SK-N-SH treated with all-trans-retinoic acid at 6 μM for 48 hours (cell line): ENCODE measurements at regions not wholly inside any gene's neighbourhood (a gene's known extent, or its start where the extent isn't known, plus 50 kb on each side); places are given as distances from the start of the nearest gene placed in this dataset.

Source experiments
- ATAC-seq: fragments of 200-7000 bp; cut with Tn5 transposase; 3 replicates; pipeline ENCODE4 v1.9.1; 2020; ENCODE audit warnings: mild to moderate bottlenecking, moderate library complexity
- ARNTL ChIP-seq: fragments of 450-650 bp; formaldehyde crosslinking; IDR thresholded peaks from 2 replicates; pipeline ENCODE4 v1.5.0; 2020; ENCODE audit warnings: low read depth, mild to moderate bottlenecking, moderate library complexity, borderline replicate concordance
- BACH2 ChIP-seq: fragments of 250-450 bp; sonication (Bioruptor Pico); IDR thresholded peaks from 2 replicates; pipeline ENCODE4 v1.9.0; 2021; ENCODE audit warnings: mild to moderate bottlenecking, borderline replicate concordance
- ESRRG ChIP-seq: fragments of 250-450 bp; sonication (Bioruptor Pico); IDR thresholded peaks from 2 replicates; pipeline ENCODE4 v1.6.1; 2021; ENCODE audit warnings: mild to moderate bottlenecking
- GLIS3 ChIP-seq: fragments of 250-450 bp; sonication (Bioruptor Pico); IDR thresholded peaks from 2 replicates; pipeline ENCODE4 v1.5.0; 2020; ENCODE audit warnings: mild to moderate bottlenecking, moderate library complexity
- ISL1 ChIP-seq: fragments of 250-450 bp; sonication (Bioruptor Pico); IDR thresholded peaks from 2 replicates; pipeline ENCODE4 v2.1.2; 2022; ENCODE audit warnings: mild to moderate bottlenecking, moderate library complexity
- OSR1 ChIP-seq: fragments of 250-450 bp; sonication (Bioruptor Pico); IDR thresholded peaks from 2 replicates; pipeline ENCODE4 v1.8.0; 2022; ENCODE audit warnings: moderate library complexity, mild to moderate bottlenecking, inconsistent platforms
- PPARA ChIP-seq: fragments of 250-450 bp; sonication (Bioruptor Pico); IDR thresholded peaks from 2 replicates; pipeline ENCODE4 v1.5.0; 2020; ENCODE audit warnings: mild to moderate bottlenecking, borderline replicate concordance
- RARB ChIP-seq: fragments of 250-450 bp; sonication (Bioruptor Pico); IDR thresholded peaks from 2 replicates; pipeline ENCODE4 v1.8.0; 2021; ENCODE audit warnings: mild to moderate bottlenecking, moderate library complexity
- SNAI2 ChIP-seq: fragments of 250-450 bp; sonication (Bioruptor Pico); IDR thresholded peaks from 2 replicates; pipeline ENCODE4 v1.5.0; 2020; ENCODE audit warnings: mild to moderate bottlenecking, moderate library complexity
- TOX ChIP-seq: fragments of 250-450 bp; sonication (Bioruptor Pico); IDR thresholded peaks from 2 replicates; pipeline ENCODE4 v1.8.0; 2021; ENCODE audit warnings: mild to moderate bottlenecking, moderate library complexity, borderline replicate concordance
- ZFP3 ChIP-seq: fragments of 250-450 bp; sonication (Bioruptor Pico); IDR thresholded peaks from 2 replicates; pipeline ENCODE4 v1.5.0; 2020; ENCODE audit warnings: mild to moderate bottlenecking, moderate library complexity
- ZFP30 ChIP-seq: fragments of 450-650 bp; formaldehyde crosslinking; IDR thresholded peaks from 2 replicates; pipeline ENCODE4 v1.5.0; 2022; ENCODE audit warnings: mild to moderate bottlenecking, moderate library complexity
- ZNF565 ChIP-seq: fragments of 450-650 bp; formaldehyde crosslinking; conservative IDR thresholded peaks from 2 replicates; pipeline ENCODE4 v1.5.0; 2020; ENCODE audit warnings: low read depth, mild to moderate bottlenecking, moderate library complexity
- ZNF8 ChIP-seq: fragments of 450-650 bp; formaldehyde crosslinking; IDR thresholded peaks from 2 replicates; pipeline ENCODE4 v1.5.0; 2020; ENCODE audit warnings: mild to moderate bottlenecking, moderate library complexity
- TF ChIP-seq, protein P1 (sequence below): fragments of 250-450 bp; sonication (Bioruptor Pico); IDR thresholded peaks from 2 replicates; pipeline ENCODE4 v1.5.1; 2020; ENCODE audit warnings: low read depth, mild to moderate bottlenecking, moderate library complexity
- TF ChIP-seq, protein P2 (sequence below): fragments of 250-450 bp; sonication (Bioruptor Pico); IDR thresholded peaks from 2 replicates; pipeline ENCODE4 v1.5.1; 2021; ENCODE audit warnings: mild to moderate bottlenecking, moderate library complexity
- TF ChIP-seq, protein P3 (sequence below): fragments of 250-450 bp; sonication (Bioruptor Pico); IDR thresholded peaks from 2 replicates; pipeline ENCODE4 v1.8.0; 2021; ENCODE audit warnings: low read depth, mild to moderate bottlenecking, moderate library complexity, borderline replicate concordance
- TF ChIP-seq, protein P4 (sequence below): fragments of 250-450 bp; sonication (Bioruptor Pico); IDR thresholded peaks from 2 replicates; pipeline ENCODE4 v1.8.0; 2020; ENCODE audit warnings: mild to moderate bottlenecking, moderate library complexity, borderline replicate concordance

DNA sequence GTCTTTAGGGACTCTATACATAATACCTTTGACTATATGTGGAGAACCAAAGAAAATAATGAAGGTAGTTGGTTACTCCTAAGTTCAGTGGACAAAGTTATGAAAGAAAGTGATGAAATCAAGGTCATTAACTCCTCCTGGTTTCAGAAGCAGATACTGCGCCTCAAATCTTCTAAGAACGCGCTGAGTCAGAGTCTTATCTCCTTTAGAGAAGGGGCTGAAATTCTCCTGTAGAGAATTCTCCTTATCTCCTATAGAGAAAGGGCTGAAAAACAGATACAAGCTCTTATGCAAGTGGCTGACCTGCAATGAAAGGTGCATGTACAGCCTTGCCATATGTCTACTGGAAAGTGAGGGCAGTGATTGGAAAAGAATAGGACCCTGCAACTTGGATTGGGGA lies 824.2 kb downstream of the NSUN3 start:
- ATAC-seq = no peak
- TF ChIP-seq SNAI2 (CRISPR knock-in tag) = no peak
- no peak for TF ChIP-seq PPARA (CRISPR knock-in tag)
- TF ChIP-seq, protein P1, sequence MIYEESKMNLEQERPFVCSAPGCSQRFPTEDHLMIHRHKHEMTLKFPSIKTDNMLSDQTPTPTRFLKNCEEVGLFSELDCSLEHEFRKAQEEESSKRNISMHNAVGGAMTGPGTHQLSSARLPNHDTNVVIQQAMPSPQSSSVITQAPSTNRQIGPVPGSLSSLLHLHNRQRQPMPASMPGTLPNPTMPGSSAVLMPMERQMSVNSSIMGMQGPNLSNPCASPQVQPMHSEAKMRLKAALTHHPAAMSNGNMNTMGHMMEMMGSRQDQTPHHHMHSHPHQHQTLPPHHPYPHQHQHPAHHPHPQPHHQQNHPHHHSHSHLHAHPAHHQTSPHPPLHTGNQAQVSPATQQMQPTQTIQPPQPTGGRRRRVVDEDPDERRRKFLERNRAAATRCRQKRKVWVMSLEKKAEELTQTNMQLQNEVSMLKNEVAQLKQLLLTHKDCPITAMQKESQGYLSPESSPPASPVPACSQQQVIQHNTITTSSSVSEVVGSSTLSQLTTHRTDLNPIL = no peak
- no peak for TF ChIP-seq TOX (CRISPR knock-in tag)
- TF ChIP-seq BACH2 (CRISPR knock-in tag) = no peak
- TF ChIP-seq ZNF8 (CRISPR knock-in tag) = no peak
- TF ChIP-seq RARB = no peak
- TF ChIP-seq ZFP3 (CRISPR knock-in tag) = no peak

DNA sequence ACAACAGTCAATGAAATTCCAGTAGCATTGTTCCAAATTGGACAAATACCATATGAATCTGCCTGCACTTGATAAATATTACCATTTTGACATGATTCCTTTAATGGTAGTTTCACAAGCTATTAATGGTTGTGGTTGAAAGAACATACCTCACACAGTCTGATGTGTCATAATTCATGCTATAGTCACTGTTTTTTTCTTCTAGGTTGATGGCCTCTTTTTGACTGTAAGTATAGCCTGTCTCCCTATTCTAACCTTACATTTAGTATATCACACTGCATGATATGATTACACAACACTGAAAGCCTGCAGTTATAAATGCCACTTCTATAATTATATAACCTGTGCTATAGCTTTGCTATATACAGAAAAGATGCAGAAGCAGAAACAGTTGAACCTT lies 834.1 kb downstream of the NSUN3 start:
- TF ChIP-seq OSR1 = no peak
- TF ChIP-seq, protein P2, sequence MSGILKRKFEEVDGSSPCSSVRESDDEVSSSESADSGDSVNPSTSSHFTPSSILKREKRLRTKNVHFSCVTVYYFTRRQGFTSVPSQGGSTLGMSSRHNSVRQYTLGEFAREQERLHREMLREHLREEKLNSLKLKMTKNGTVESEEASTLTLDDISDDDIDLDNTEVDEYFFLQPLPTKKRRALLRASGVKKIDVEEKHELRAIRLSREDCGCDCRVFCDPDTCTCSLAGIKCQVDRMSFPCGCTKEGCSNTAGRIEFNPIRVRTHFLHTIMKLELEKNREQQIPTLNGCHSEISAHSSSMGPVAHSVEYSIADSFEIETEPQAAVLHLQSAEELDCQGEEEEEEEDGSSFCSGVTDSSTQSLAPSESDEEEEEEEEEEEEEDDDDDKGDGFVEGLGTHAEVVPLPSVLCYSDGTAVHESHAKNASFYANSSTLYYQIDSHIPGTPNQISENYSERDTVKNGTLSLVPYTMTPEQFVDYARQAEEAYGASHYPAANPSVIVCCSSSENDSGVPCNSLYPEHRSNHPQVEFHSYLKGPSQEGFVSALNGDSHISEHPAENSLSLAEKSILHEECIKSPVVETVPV (CRISPR knock-in tag) = no peak
- no peak for TF ChIP-seq ARNTL (CRISPR knock-in tag)
- no peak for ATAC-seq

DNA sequence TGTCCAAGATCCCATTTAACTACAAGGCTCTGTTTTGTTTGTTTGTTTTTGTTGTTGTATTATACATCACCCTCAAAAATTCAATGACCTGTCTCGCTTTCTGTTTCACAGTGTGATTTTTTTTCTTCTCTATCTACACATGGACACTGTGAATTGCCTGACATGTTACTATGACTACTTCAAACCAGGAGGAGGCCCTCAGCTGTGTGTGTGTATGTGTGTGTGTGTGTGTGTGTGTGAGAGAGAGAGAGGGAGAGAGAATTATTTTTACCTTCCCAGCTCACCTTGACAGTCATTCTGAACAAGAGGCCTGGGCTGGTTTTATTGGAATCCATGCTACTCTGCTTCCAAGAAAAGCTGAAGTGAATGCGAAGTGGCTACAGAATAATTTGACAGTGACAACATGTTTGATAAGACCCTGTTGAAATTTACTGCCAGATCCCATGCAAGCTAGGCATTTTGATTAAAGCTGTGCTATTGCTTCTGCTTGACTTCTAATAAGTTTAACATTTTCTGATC lies 841.4 kb downstream of the NSUN3 start:
- TF ChIP-seq, protein P3, sequence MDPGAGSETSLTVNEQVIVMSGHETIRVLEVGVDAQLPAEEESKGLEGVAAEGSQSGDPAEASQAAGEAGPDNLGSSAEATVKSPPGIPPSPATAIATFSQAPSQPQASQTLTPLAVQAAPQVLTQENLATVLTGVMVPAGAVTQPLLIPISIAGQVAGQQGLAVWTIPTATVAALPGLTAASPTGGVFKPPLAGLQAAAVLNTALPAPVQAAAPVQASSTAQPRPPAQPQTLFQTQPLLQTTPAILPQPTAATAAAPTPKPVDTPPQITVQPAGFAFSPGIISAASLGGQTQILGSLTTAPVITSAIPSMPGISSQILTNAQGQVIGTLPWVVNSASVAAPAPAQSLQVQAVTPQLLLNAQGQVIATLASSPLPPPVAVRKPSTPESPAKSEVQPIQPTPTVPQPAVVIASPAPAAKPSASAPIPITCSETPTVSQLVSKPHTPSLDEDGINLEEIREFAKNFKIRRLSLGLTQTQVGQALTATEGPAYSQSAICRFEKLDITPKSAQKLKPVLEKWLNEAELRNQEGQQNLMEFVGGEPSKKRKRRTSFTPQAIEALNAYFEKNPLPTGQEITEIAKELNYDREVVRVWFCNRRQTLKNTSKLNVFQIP (CRISPR knock-in tag) = no peak
- TF ChIP-seq OSR1 = no peak
- TF ChIP-seq RARB = no peak
- TF ChIP-seq BACH2 (CRISPR knock-in tag) = no peak
- ATAC-seq = no peak

DNA sequence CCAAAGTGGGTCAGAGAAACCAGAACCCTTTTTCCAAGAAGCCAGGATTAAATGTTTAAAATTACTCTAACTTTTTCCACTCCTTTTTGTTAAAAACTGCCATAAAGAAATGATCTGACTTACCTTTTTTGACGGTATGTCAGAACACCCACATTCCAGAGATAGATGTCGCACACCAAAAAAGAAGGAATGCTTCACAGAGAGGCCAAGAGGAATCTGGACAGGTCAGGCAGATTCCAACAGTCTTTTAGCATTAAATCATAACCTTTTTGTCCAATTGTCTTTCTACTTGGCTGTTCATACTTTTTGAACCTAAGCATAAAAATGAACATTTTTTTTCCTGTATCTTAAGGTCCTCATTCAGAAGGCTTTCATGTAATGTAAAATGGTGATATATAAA lies 846.9 kb downstream of the NSUN3 start:
- TF ChIP-seq, protein P3 (CRISPR knock-in tag) = no peak
- 0 out of 2 replicates have a peak, but pooled peaks have one; percentile 9 for TF ChIP-seq ISL1 (CRISPR knock-in tag)
- ATAC-seq = no peak

DNA sequence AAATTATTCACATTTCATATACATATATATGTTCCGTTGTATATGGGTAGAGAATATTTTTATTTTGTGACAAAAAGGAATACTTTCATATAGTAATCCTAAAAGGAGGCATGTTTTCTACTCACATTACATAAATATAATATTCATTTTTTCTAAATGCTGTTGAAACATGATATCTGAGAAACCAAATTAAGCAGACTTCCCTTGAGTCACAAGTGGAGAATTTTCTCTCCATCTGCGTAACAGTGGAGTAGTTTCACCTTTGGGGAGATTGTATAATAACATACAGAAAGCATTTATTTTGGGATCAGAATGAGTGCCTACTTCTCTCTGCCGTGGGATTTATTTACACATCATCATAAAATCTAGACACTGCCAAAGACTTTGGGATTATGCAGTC lies 849.8 kb downstream of the NSUN3 start:
- ATAC-seq = no peak
- TF ChIP-seq ZNF565 (CRISPR knock-in tag) (no peak), ARNTL (CRISPR knock-in tag) (no peak), GLIS3 (CRISPR knock-in tag) (no peak), ESRRG (CRISPR knock-in tag) (no peak), ZNF8 (CRISPR knock-in tag) (no peak), ZFP3 (CRISPR knock-in tag) (no peak)
- TF ChIP-seq, protein P4, sequence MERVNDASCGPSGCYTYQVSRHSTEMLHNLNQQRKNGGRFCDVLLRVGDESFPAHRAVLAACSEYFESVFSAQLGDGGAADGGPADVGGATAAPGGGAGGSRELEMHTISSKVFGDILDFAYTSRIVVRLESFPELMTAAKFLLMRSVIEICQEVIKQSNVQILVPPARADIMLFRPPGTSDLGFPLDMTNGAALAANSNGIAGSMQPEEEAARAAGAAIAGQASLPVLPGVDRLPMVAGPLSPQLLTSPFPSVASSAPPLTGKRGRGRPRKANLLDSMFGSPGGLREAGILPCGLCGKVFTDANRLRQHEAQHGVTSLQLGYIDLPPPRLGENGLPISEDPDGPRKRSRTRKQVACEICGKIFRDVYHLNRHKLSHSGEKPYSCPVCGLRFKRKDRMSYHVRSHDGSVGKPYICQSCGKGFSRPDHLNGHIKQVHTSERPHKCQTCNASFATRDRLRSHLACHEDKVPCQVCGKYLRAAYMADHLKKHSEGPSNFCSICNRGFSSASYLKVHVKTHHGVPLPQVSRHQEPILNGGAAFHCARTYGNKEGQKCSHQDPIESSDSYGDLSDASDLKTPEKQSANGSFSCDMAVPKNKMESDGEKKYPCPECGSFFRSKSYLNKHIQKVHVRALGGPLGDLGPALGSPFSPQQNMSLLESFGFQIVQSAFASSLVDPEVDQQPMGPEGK (CRISPR knock-in tag) = no peak

DNA sequence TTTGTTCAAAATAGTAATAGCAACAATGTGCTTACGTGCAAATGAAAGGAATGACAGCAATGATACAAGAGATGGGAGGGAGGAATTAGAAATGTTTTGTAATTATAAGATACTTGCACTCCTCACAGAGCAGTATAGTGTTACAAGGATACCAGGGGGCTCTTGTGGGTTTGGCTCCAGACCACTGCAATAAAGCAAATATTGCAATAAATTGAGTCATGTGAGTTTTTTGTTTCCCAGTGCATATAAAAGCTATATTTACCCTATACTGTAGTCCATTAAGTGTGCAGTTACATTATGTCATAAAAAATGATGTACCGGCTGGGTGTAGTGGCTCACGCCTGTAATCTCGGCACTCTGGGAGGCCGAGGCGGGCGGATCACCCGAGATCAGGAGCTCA lies 864.3 kb downstream of the NSUN3 start:
- TF ChIP-seq, protein P4 (CRISPR knock-in tag) = no peak
- TF ChIP-seq ESRRG (CRISPR knock-in tag) (no peak), GLIS3 (CRISPR knock-in tag) (no peak), ZFP30 (no peak)
- TF ChIP-seq, all 23 proteins: peak for 0

More for the DNA sequence above, 864.3 kb downstream of the NSUN3 start:
- ATAC-seq = no peak
